Stimulated activated naive CD4-positive, alpha-beta T cell (primary cell): ENCODE measurements at regions not wholly inside any gene's neighbourhood (a gene's known extent, or its start where the extent isn't known, plus 50 kb on each side); places are given as distances from the start of the nearest gene placed in this dataset.

Experiments used
- DNase-seq, 6 experiments: peaks; one replicate each; lab custom pipeline; 2025; lab: John Stamatoyannopoulos, UW

DNA sequence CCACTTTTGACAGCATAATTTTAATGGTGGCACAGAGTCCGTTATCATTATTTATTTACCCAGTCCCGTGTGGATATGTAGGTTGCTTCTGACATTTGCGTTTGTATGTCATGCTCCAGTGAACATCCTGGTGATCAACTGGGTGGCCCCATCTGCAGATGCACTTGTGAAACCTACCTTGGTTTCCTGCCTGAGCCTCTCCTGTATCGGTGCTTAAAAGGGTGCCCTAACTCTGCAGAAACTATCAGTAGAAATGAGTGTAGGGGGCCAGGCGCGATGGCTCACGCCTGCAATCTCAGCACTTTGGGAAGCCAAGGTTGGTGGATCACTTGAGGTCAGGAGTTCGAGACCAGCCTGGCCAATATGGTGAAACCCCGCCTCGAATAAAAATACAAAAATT is 92.1 kb upstream of the IER5L start:
- peak in 4 of 6 experiments; percentile 14 to 53 (median 48) for DNase-seq

DNA sequence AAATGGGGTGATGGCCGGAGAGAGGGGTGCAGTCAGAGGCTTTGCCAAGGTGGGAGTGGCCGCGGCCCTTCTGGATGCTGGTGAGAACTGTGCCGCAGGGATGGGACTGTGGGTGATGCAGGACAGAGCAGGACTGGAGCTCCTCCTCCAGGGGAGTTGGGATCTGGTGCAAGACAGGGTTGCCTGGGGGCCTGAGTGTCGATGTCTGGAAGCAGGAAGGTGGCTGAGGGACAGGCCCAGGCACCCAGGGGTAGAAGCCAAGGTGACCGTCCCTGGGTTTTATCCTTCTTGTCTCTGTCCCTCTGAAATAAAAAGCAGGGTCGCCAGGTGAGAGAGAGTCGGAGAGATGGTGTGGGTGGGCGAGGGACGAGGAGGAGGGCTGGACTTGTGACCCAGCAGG is 89.1 kb upstream of the IER5L start:
- no peak for DNase-seq

- DNase-seq, result no peak
Observed at GRCh38 chr9:129266536-129266935, 88.5 kb upstream of the IER5L start.

- DNase-seq, result no peak
Observed at GRCh38 chr9:129264388-129264787, 86.3 kb upstream of the IER5L start.

GRCh38 chr9:129263836-129264235 is 85.8 kb upstream of the IER5L start:
- DNase-seq, result no peak

DNA sequence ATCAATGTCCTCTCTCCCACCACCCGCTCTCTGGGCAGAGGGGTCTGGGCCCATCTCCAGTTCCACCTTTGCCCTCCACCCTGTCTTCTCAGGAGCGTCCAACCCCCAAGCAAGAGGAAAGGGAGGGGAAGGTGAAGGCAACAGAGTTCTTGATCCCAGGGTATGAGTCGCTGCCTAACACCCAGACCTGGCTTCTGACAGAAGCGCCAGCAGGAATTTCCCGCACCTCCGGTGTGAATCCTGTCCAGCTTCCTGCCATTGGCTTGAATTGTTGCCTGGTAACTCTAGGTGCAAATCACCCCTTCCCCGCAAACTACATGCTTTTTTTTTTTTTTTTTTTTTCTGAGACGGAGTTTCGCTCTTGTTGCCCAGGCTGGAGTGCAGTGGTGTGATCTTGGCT is 84.2 kb upstream of the IER5L start:
- no peak for DNase-seq

- no peak for DNase-seq
Observed at GRCh38 chr9:129259375-129259774, 81.3 kb upstream of the IER5L start.

GRCh38 chr9:129258823-129259301 is 80.8 kb upstream of the IER5L start:
- DNase-seq, result peak in 2 of 6 experiments; percentile 11 to 34

GRCh38 chr9:129258124-129258822 is 80.2 kb upstream of the IER5L start:
- DNase-seq, result peak; percentile 77 to 91 (median 84)

DNA sequence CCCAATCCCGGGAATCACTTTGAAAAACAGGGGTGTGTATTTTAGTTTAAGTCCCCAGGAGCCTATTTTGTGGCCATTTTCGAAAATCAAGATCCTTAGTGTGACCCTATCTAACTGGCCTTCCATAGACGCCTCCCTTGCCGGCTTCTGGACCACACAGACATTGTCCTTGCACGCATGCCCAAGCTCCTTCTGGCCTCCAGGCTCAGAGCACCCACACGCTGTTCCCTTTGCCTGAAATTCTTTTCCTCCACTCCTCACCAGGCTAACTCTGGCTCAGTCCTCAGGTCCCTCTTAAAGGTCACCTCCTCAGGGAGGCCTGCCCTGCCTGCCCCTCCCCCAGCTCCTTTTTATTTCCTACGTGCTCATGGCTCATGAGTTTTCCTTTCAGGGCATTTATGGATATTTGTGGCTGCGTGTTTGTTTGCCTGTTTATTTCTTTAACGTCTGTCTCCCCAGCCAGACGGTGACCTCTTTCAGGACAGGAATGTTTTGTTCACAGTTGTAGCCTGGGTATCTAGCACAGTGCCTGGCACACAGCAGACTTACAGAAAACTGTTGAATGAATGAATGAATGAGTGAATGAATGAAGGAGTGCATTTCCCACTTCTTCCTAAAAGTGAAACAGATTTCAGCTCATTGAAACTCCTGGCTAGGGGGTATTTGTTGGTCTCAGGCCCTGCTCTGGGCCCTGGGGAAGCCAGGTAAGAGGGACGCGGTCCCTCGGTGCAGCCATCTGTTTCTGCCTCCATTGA is 79.1 kb upstream of the IER5L start:
- DNase-seq, result no peak

- no peak for DNase-seq
Observed at GRCh38 chr9:129254566-129255287, 76.7 kb upstream of the IER5L start.

DNA sequence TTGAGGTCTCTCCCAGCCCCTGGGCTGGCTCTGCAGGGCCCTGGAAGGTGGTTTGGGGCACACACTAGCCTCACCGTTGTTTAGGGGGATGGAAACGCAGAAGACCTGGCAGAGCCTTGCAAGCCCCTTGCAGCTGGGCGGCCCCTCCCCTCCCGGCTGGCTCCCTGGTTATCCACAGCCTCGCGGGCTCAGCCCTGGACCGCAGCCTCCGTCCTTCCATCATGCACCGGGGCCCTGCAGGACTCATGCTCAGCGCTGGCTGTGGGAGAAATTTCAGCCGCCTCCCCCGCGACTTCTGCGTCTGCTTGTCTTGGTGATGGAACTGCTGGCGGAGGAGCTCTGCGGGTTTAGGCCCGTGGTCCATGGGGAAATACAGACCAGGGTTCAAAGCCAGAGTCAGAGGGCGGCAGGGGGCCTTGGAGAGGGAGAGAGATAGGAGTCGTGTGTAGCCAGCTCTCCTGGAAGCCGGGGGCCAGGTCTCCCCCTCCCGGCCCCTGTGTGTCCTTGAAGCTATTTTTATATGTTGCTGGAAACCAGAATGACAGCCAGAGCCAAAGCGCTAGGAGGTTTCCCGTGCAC is 75.8 kb upstream of the IER5L start:
- DNase-seq, result no peak

- DNase-seq, result no peak
Observed at GRCh38 chr9:129252937-129253802, 75.1 kb upstream of the IER5L start.

DNA sequence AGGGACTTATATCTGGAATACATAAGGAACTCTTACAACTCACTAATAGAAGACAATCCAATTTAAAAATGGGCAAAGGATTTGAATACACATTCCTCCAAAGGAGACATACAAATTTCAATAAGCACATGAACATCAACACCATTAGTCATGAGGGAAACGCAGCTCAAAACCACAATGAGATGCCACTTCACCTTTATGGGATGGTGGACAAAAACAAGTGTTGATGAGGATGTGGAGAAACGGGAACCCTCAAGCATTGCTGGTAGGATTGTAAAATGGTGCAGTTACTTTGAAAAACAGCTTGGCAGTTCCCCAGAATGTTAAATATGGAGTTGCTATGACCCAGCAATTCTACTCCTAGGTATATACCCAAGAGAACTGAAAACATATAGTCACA is 72.7 kb upstream of the IER5L start:
- no peak for DNase-seq

DNA sequence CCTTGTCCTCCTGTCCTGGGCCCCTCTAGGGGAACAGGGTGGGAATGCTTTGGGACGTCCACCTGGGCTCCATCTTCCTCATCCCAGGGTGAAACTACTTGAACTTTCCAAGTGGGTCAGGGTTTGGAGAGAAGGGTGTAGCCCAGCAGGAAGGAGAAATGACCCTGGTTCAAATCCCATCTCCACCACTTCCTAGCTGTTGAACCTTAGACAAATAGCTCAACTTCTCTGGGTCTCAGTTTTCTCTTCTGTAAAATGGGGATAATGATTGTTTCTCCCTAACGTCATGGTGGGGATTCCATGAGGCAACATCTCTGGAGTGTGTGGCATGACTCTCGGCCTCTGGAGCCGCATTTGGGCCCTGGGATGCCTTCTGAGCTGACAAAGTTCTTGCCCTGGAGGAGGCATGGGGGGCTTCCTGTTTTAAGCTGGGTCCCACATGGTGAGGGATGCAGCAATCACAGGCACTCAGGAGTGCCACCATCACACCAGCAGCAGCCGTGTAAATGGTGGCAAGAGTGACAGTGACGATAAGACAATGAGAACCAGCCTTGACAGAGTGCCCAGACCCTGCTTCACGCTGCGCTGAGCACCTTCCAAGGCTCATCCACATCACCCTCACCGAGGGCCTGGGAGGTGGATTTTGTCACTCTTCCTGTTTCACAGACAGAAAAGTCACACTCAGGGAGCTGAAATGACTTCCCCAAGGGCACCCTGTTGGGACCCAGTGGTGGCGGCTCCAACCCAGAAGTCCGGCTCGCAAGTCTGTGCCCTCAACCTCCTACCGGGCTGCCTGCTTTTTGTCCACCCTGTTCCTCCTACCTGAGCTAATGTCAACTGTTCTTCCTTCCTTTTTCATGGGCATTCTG is 69.5 kb upstream of the IER5L start:
- no peak for DNase-seq

- no peak for DNase-seq
Observed at GRCh38 chr9:129245276-129245675, 67.2 kb upstream of the IER5L start.

DNA sequence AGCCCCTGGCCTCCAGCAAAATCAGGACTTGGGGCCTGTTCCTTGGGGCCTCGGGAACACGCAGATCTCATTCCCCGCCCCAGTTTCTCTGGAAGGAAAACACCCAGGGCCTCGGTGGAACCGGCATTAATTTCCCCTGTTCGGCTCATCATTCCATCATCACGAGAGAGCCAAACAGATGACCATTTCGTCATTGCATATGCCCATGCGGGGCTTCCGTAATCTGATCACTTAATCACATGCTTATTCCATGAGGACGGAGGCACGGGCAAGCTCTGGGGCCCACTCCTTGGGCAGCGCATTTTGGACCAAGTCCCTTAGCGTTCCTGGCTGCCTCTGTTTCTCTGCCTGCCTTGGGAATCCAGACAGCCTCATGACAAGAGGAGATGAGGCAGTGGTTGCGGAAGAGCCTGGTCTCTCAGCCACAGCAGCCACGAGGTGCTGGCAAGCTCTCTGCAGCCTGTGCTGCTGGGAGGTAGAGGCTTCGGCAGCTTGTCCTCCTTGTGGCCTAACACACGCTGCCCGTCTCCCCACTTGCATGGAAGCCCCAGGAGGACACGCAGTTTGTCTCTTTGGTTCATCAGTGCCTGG is 65.0 kb upstream of the IER5L start:
- DNase-seq, result no peak

GRCh38 chr9:129242191-129242941 is 64.3 kb upstream of the IER5L start:
- no peak for DNase-seq

- no peak for DNase-seq
Observed at GRCh38 chr9:129241725-129242124, 63.7 kb upstream of the IER5L start.
